ENCODE measurements at regions not wholly inside any gene's neighbourhood (a gene's known extent, or its start where the extent isn't known, plus 50 kb on each side); places are given as distances from the start of the nearest gene placed in this dataset.
"Not testable (repeated sequence)": the region's sequence is repeated elsewhere in the genome, so short reads cannot be mapped to it uniquely, and the experiment has no call there.

- not testable (repeated sequence) for TF ChIP-seq CTCF, POLR2A (IDR thresholded peaks at IDR 0.05)
Observed at GRCh38 chr15:22684786-22685185, 101.7 kb upstream of the NIPA1 start.
